NCI-H510A treated with DMSO at 0.1 percent for 48 hours (cell line): ENCODE measurements at regions not wholly inside any gene's neighbourhood (a gene's known extent, or its start where the extent isn't known, plus 50 kb on each side); places are given as distances from the start of the nearest gene placed in this dataset.

Experiments used
- DNase-seq: peaks from one replicate; lab custom pipeline; 2025; lab: John Stamatoyannopoulos, UW

DNA sequence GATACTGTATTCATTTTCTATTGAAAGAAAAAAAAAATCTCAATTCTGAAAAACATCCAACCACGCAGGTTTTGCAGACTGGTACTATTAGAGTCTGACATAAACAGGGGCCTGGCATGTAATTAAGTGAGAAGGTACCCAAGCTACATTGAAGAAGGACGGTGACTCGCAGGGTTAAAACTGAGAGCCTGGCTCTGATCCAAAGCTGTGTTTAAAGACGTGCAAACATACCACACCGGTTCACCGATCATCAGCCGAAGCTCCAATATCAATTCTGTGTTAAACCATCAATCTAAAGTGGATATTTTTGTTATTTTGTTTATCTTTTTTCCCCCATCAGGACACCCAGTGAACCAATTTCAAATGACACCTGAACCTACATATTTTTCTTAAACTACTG is 108.1 kb upstream of the DIO3 start:
- DNase-seq, result peak; percentile 11

GRCh38 chr14:101454229-101454628 is 107.1 kb upstream of the DIO3 start:
- no peak for DNase-seq

DNA sequence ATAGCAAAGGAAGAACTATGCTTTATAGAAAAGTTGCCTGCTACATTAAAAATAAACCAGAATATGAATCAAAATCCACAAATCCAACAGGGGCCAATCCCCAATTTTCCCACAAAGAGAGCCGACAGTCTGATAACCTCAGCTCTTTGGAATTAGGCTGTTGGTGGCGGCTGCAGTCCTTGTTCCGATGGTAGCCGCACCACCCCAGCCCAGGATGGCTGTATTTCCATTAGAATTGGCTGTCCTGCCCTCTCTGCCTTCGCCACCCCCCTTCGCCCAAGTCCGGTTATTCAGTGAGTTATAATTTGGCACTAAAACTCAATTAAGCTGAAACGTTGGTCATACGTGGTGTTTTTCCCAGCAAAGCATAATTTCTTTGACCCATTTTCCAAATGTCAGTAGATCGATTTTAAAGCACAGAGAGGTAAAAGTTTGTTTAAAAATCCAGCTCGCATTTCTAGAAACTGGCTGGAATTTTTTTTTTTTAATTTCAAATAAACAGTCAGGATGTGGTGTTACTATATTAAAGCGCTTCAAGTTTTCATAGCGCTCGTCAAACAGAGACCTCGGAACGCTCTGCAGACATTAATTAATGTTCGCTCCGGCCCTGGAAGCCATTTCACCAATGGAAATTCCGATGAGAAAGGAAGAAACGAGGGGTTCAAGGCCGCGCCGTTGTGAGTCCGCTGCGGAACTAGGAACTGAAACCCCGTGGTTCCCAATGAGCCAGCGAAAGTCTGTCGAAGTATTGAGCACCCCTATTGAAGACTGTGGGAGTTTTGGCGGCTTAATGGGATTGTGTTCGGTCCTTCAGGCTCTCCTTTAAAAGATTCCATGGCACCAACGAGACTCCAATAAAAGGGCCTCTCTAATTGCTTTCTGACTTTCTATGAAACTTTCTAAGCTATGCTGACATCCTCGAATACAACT is 104.8 kb upstream of the DIO3 start:
- no peak for DNase-seq

- no peak for DNase-seq
These were observed 103.9 kb upstream of the DIO3 start for GRCh38 chr14:101457301-101457935.

DNA sequence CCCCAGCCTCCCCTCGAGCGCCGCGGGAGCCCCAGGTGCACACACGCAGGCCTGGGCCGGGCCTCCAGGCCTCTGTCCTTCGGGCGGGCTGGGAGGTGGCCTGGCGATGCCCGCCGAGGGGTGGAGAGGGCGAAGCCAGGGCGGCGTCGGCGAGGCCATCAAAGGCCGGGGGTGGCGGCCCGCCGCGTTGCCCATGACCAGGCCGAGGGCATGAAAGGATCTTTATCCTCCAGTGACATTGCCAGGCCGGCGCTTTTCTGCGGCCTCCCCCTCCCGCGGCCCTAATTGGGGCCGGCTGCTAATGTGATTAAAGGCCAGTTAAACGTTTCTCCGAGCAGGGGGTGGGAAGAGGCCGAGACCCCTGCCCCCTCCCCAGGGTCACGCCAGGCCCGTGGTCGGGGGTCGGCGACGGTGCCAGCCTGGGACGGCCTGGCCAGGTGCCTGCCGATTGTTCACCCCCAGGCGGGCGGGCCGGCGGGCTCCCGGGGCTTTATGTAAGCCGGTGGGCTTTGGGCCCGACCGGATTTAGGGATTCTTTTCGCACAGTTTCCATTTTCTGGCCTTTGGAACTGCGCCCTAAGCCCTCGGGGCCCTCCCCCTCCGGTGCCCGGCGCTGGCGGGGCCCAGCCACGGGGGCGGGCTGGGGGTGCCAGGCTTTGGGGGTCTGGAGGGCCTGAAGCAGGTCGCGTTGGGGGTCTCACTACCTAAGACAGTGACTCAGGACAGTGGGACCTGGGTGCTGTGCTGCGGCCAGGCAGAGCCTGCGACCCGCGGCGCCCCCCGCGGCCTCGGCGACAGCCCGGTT is 103.2 kb upstream of the DIO3 start:
- DNase-seq, result no peak

DNA sequence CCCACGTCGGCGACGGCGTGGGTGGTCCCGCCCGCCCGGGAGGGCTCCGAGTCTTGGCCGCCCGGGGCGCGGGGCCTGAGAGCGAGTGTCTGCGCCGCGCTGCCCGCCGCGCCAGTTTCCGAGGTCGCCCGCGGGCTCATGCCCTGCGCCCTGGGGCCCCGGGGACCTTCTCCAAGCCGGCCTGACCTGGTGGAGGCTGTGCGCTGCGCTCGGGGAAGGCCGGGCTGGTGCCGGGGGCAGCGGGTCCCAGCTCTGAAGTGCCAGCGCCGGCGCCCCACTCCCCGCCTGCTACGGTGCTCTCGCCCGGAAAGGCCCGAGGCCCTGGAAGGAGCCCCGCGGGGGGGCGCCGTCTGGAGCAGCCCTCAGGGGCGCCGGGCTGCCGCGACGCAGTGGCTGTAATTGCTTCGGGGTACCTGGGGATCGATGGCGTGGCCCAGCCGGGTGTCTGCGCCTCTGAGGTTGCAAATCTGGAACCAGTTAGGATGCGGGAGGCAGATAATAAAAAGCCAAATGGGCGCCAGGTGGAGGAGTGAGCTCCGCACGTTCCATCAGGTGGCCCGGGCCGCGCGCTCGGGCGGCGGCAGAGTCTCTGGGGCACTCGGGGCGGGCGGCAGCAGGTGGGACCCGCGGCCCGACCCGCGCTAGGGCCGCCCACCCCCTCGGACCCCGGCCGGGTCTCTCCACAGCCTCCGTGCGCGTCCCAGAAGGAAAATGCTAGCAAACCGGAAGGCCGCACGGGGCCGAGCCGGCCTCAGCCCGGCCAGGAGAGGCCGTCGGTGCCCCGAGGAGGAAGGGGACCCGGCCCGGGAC is 102.3 kb upstream of the DIO3 start:
- DNase-seq, result no peak

DNA sequence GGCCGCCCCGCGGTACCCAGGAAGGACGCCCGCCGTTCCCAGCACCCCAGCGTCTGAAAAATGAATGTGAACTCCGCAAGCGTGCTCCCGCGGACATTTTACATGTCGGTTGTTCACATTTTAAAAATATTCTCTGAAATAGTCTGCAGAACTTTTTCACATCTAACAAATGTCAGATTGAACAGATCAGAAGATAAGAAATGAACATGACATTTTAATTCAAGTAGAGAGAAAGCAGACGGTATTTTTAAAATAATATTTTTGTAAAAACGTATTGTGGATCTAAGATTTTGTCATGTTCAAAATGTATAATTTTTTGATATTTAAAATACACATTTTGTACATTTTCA is 101.8 kb upstream of the DIO3 start:
- DNase-seq, result no peak

DNA sequence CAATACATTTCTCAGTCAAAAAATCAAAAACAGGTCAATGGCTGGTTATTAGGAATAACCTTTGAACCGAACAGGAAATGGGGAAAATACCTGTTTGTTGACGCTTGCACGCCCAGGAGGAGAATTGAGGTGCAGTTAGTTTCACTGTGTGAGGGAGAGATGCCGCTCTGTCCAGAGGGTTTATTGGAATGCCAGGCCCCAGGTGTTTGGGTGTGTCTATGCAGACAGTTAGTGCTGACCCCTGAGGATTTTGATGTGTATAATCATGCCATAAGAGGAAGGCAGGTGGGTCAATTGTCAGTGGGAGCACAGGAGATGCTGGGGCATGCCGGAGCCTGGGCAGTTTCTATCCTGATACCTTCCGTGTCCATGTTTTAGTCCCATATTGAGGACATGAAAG is 100.8 kb upstream of the DIO3 start:
- no peak for DNase-seq

GRCh38 chr14:101460986-101461750 is 100.1 kb upstream of the DIO3 start:
- peak; percentile 18 for DNase-seq

DNA sequence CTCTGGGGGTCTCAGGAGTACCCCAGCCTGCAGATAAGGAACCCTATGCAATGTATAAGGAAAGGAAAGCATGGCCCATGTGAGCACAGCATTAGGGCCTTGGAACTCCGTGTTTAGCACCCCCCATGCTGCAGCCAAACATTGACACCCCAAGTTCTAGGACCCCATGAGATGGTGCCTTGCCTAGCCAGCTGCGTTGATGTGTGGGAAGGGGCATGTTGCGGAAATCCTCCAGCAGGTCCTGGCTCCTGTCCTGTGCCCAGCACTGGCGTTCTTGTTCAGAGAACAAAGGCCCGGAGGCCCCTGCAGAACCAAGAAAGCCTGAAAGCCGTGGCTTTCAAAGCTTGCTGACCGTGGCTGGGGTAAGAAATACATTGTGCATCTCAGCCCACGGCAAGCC is 99.4 kb upstream of the DIO3 start:
- no peak for DNase-seq

DNA sequence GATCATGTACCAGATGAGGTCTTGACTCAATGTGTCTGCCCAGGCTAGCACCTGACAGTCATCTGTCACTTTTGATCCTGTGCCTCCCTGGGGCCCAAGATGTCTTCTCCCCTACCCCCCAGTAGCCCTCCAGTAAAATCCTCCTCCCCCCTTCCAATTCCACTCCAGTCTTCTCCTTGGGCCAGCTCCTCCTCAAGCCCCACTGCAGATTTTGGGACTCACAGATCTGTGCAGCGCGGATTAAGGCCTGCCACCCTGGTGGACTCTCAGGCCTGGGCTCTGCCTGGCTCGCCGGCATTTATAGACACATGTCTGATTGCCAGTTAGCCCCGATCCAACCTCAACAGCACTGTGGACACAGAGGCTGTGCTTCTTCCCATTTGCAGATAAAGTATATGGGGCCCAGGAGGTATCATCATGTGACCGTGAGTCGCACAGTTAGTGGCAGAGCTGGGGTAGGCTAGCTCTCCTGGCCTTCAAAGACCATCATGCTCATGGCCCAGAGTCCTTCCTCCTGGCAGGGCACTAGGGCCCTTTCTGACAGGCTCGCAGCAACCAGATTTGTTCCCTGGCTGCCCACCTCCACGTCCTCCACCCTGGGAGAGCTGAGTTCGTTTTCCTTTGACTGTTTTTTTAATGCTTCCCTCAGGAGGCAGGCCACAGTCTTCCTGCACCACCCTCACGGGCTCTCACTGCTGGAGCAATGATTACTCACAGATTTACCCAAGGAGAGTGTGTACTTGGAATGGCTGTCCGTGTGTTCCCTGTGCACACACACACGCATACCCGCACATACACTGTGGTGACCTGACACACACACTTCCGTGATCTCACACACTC is 98.3 kb upstream of the DIO3 start:
- DNase-seq, result no peak

DNA sequence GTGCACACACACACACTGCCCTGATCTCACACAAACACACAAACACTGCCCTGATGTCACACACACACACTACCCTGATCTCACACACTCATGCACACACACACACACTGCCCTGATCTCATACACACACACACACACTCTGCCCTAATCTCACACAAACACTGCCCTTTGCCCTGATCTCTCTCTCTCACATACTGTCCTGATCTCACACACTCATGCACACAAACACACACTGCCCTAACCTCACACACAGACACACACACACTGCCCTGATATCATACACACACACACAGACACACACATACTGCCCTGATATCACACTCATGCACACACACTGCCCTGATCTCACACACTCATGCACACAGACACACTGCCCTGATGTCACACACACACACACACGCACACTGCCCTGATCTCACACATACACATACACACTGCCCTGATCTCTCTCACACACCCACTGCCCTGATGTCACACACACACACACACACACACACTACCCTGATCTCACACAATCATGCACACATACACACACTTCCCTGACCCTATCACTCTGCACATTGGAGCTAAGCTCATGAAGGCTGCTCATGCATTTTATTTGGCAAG is 97.6 kb upstream of the DIO3 start:
- DNase-seq, result no peak

- no peak for DNase-seq
These were observed 96.8 kb upstream of the DIO3 start for GRCh38 chr14:101464310-101464983.

DNA sequence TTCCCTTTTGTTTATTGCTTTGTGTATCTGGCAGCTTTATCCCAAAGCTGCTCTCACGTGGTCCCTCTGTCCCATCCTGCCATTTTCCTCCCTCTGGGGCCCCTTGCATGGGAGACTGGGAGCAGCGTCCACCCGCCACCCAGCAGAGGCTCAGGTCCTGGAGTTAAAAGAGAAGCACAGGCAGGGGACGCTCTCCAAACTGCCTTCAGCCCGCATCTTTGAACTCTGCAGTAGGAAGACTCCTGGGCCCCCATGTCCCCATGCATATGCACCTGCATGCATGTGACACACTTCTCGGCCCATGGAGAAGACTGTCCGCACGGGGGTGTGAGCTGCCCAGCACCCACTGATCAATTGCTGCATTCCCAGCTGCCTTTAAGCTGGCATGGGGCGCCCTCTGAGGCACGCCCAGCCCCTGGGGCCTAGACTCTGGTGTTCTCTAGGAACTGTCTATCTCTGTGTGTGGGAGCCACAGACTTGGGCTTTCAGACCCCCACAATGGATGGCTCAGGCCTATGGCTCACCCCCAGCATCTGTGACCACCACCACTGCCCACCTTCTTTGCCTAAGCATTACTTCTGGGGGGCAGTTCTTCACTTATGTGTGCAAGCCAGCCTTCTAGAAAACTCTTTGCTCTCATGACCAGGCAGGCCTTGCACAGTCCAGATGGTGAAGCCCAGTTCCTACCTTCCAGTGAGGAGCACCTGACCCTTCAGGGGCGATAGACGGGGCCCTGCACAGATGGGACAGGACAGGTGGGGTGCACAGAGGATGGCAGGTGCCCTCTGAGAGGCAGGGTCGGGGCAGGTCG is 96.1 kb upstream of the DIO3 start:
- DNase-seq, result no peak

DNA sequence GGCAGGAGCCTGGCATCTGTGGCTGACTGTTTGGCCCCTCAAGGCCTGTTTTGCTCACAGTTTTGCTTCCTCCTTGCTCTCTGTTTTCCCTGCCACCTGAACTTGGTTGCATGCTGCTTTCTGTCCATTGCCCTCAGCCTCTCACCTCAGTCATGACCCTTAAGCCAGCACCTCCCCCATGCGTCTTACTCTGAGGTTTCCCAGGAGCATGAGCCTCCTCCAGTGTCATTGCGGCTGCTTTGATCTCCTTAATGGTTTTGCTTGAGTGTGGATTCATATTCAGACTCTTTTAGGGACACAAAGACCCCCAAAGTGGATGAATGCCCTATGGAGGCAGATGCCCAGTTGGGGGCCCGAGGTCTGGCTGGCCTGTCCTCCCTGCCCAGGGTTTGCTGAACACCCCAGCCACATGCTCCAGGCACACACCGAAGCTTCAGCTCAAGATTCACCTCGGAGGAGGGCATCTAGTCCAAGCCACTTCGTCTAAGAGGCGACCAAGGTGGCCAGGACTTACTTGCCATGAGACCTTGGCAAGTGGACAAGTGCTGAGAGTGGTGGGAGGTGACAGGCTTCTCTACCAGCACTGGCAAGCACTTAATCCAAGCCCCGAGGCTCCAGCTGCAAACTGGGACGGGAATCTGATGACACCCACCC is 95.4 kb upstream of the DIO3 start:
- no peak for DNase-seq

DNA sequence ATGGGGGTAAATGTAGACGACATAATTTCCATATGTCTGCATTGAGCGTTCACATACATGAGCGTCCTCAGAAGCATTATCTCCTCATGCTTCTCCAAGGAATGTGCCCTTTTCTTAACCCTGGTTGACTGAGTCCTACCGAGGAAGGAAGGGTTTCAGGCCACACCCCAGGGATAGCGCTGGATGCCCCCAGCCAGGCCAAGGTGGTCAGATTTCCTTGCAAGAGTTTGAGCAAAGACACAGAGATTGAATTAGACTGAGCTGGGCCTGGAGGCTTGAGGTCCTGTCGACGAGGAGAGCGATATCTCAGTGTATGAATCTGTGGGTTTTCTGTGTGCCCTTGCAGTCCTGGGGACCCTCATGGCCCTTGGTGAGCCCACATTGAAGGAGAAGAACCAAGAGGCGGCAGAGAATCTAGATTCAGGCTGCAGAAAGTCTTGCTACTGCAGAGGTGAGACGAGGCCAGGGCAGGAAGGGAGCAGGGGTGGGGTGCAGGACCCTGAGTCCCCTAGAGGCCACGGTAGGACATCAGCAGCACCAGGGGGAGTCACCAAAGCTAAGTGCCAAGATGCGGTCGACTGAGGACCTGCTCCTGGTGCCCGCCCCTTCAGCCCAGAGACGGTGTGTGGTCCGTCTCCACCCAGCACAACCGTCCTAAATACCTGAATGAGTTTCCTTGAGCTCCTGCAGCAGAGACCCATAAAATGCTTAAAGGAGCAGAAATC is 94.7 kb upstream of the DIO3 start:
- no peak for DNase-seq
